ENCODE measurements at regions not wholly inside any gene's neighbourhood (a gene's known extent, or its start where the extent isn't known, plus 50 kb on each side); places are given as distances from the start of the nearest gene placed in this dataset.
"Not testable (repeated sequence)": the region's sequence is repeated elsewhere in the genome, so short reads cannot be mapped to it uniquely, and the experiment has no call there.

- Histone ChIP-seq H3K9me3 (no peaks in the 10 kb centered on the region; the same call in 1 of the 2 replicates), H3K4me3 (ENCODE audit: low read depth, low read length) (no peak overlapping the region), H3K4me1 (no peaks in the 10 kb centered on the region), H3K27me3 (peaks cover 4% of the 10 kb centered on the region; the same call in 1 of the 2 replicates), H3K36me3 (no peaks in the 10 kb centered on the region)
- DNase-seq = no peak
- no peak for TF ChIP-seq CTCF (IDR thresholded peaks at IDR 0.05; ENCODE audit: low read depth, low read length)
Observed at GRCh38 chr12:94012071-94012470, 136.3 kb upstream of the PLXNC1 start.

- H3K9me3 ChIP-seq = no peaks in the 10 kb centered on the region; the same call in 1 of the 2 replicates
- peaks cover 4% of the 10 kb centered on the region; the same call in 1 of the 2 replicates for H3K27me3 ChIP-seq
- TF ChIP-seq CTCF (IDR thresholded peaks at IDR 0.05; ENCODE audit: low read depth, low read length) = no peak
- no peak overlapping the region for H3K4me3 ChIP-seq (ENCODE audit: low read depth, low read length)
- no peak for DNase-seq
- no peaks in the 10 kb centered on the region for H3K4me1 ChIP-seq
- no peaks in the 10 kb centered on the region for H3K36me3 ChIP-seq
Observed at GRCh38 chr12:94012590-94012989, 135.8 kb upstream of the PLXNC1 start.

- H3K27me3 ChIP-seq; H3K9me3 ChIP-seq; H3K4me3 ChIP-seq (ENCODE audit: low read depth, low read length); H3K36me3 ChIP-seq; H3K4me1 ChIP-seq; DNase-seq: not testable (repeated sequence)
Observed at GRCh38 chr12:94017247-94017646, 131.1 kb upstream of the PLXNC1 start.

- H3K4me1 ChIP-seq = no peaks in the 10 kb centered on the region
- TF ChIP-seq CTCF (IDR thresholded peaks at IDR 0.05; ENCODE audit: low read depth, low read length) = no peak
- no peaks in the 10 kb centered on the region; the same call in 1 of the 2 replicates for H3K27me3 ChIP-seq
- H3K4me3 ChIP-seq (ENCODE audit: low read depth, low read length) = no peak overlapping the region
- no peaks in the 10 kb centered on the region; the same call in 1 of the 2 replicates for H3K9me3 ChIP-seq
- DNase-seq = no peak
- H3K36me3 ChIP-seq = no peaks in the 10 kb centered on the region
Observed at GRCh38 chr12:94020335-94020734, 128.0 kb upstream of the PLXNC1 start.

- no peaks in the 10 kb centered on the region; the same call in 1 of the 2 replicates for H3K27me3 ChIP-seq
- H3K36me3 ChIP-seq = no peaks in the 10 kb centered on the region
- no peak overlapping the region for H3K4me3 ChIP-seq (ENCODE audit: low read depth, low read length)
- TF ChIP-seq CTCF (IDR thresholded peaks at IDR 0.05; ENCODE audit: low read depth, low read length) = no peak
- no peaks in the 10 kb centered on the region for H3K4me1 ChIP-seq
- H3K9me3 ChIP-seq = no peaks in the 10 kb centered on the region
- DNase-seq = no peak
Observed at GRCh38 chr12:94023879-94024278, 124.5 kb upstream of the PLXNC1 start.

GRCh38 chr12:94025068-94025467, 123.3 kb upstream of the PLXNC1 start:
- DNase-seq = no peak
- H3K27me3 ChIP-seq = peaks cover 4% of the 10 kb centered on the region; the same call in 1 of the 2 replicates
- H3K4me1 ChIP-seq = no peaks in the 10 kb centered on the region
- no peaks in the 10 kb centered on the region for H3K9me3 ChIP-seq
- H3K4me3 ChIP-seq (ENCODE audit: low read depth, low read length) = no peak overlapping the region
- H3K36me3 ChIP-seq = no peaks in the 10 kb centered on the region
- no peak for TF ChIP-seq CTCF (IDR thresholded peaks at IDR 0.05; ENCODE audit: low read depth, low read length)

- DNase-seq = no peak
Observed at GRCh38 chr12:94025756-94026155, 122.6 kb upstream of the PLXNC1 start.

More at GRCh38 chr12:94025756-94026155, 122.6 kb upstream of the PLXNC1 start:
- Histone ChIP-seq H3K27me3 (peaks cover 4% of the 10 kb centered on the region; the same call in 1 of the 2 replicates), H3K9me3 (no peaks in the 10 kb centered on the region), H3K36me3 (no peaks in the 10 kb centered on the region), H3K4me3 (ENCODE audit: low read depth, low read length) (no peak overlapping the region), H3K4me1 (no peaks in the 10 kb centered on the region)
- TF ChIP-seq CTCF (IDR thresholded peaks at IDR 0.05; ENCODE audit: low read depth, low read length) = no peak
